ENCODE measurements at regions not wholly inside any gene's neighbourhood (a gene's known extent, or its start where the extent isn't known, plus 50 kb on each side); places are given as distances from the start of the nearest gene placed in this dataset.
"Not testable (repeated sequence)": the region's sequence is repeated elsewhere in the genome, so short reads cannot be mapped to it uniquely, and the experiment has no call there.

GRCh38 chr7:69438584-69439412, 159.5 kb upstream of the AUTS2 start:
- DNase-seq: no peak

- DNase-seq: no peak
Measured at GRCh38 chr7:69439636-69440325, 158.5 kb upstream of the AUTS2 start.

- DNase-seq: no peak
Measured at GRCh38 chr7:69440976-69441375, 157.3 kb upstream of the AUTS2 start.

- no peak for DNase-seq
Measured at GRCh38 chr7:69443136-69443535, 155.1 kb upstream of the AUTS2 start.

- no peak for DNase-seq
Measured at GRCh38 chr7:69445541-69445940, 152.7 kb upstream of the AUTS2 start.

- not testable (repeated sequence) for DNase-seq
Measured at GRCh38 chr7:69446213-69446612, 152.1 kb upstream of the AUTS2 start.

- DNase-seq: no peak
Measured at GRCh38 chr7:69448071-69448470, 150.2 kb upstream of the AUTS2 start.

GRCh38 chr7:69450456-69450855, 147.8 kb upstream of the AUTS2 start:
- DNase-seq: no peak

GRCh38 chr7:69451715-69452114, 146.6 kb upstream of the AUTS2 start:
- no peak for DNase-seq

GRCh38 chr7:69452797-69453196, 145.5 kb upstream of the AUTS2 start:
- DNase-seq: no peak

- peak; percentile 90 for DNase-seq
Measured at GRCh38 chr7:69457595-69458504, 140.4 kb upstream of the AUTS2 start.

GRCh38 chr7:69464035-69464434, 134.2 kb upstream of the AUTS2 start:
- DNase-seq: no peak

GRCh38 chr7:69465262-69465661, 133.0 kb upstream of the AUTS2 start:
- no peak for DNase-seq

- no peak for DNase-seq
Measured at GRCh38 chr7:69467826-69468225, 130.4 kb upstream of the AUTS2 start.

- no peak for DNase-seq
Measured at GRCh38 chr7:69476416-69476815, 121.9 kb upstream of the AUTS2 start.

- DNase-seq: no peak
Measured at GRCh38 chr7:69482676-69483075, 115.6 kb upstream of the AUTS2 start.

- no peak for DNase-seq
Measured at GRCh38 chr7:69489533-69489932, 108.7 kb upstream of the AUTS2 start.

- no peak for DNase-seq
Measured at GRCh38 chr7:69498671-69499070, 99.6 kb upstream of the AUTS2 start.

- DNase-seq: no peak
Measured at GRCh38 chr7:69502358-69502757, 95.9 kb upstream of the AUTS2 start.

- DNase-seq: no peak
Measured at GRCh38 chr7:69504733-69505420, 93.4 kb upstream of the AUTS2 start.

GRCh38 chr7:69508736-69509135, 89.5 kb upstream of the AUTS2 start:
- no peak for DNase-seq

GRCh38 chr7:69510114-69510513, 88.2 kb upstream of the AUTS2 start:
- peak; percentile 5 for DNase-seq

Data from NCI-H69 (cell line).